ENCODE measurements at regions not wholly inside any gene's neighbourhood (a gene's known extent, or its start where the extent isn't known, plus 50 kb on each side); places are given as distances from the start of the nearest gene placed in this dataset.

DNA sequence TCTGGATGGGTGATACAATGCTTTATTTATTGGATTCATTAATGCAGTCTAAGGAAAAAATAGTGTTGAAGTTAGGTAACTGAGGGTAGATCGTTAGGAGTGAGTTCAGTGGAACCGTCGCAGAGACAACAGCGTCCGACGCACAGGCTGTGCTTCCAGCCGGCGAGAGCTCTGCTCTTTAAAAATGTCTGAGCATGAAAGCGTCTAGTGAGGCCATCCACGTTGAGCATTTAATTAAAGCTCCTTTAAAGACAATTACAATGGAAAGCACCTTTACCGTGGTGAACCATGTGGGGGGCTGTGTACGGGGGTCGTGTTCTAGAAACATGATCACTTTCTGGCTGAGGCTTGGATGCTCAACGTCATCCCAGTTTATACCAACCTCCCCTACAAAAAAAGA, 822.7 kb downstream of the GALR1 start:
- DNase-seq = no peak

DNA sequence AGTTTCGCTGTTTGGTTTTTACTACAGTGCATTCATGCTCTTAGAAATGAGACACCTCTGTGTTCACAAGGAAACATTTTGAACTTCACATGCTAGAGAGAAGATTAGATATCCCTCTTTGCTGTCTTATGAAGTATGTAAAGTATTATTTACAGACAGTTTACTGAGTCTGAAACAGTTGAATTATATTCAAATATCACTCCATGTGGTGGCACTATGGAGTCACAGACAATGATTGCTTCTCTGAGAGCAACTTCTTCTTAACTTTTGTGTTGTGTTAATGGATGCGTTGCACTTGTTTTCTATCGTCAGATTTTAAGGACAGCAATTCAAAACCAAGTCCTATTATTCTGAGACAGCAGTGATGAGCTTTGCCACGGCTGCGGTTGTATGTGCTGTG, 823.6 kb downstream of the GALR1 start:
- no peak for DNase-seq

DNA sequence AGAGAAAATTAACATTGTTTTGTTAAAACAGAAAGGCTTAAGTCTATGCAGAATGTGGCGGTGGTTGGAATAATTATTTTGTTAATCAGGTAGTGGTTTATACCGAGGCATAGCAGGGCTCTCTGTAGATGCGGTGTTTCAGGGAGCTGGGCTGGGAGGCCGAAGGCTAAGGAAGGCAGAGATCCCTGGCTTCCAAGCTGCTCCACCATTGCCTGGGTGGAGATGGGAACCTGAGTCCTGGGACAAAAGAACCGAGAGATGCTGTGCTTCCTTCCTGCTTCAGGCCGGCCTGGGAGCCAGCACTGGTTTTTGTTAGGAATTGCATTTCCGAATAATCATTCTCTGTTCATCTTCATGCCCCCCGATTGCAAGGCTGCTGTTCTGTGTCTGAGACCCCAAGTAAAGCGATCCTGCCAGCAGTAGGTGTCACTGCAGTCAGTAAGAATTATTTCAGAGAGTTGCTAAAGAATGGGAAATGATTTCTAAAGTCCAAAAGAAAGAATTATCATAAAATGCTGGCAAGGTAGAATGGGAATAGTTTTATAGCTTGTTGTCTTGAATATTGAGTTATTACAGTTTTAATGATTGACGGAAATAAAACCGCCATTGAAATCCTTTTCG, 824.9 kb downstream of the GALR1 start:
- no peak for DNase-seq

GRCh38 chr18:78080081-78080480, 830.4 kb downstream of the GALR1 start:
- DNase-seq = no peak

GRCh38 chr18:78080761-78081160, 831.1 kb downstream of the GALR1 start:
- DNase-seq = no peak

DNA sequence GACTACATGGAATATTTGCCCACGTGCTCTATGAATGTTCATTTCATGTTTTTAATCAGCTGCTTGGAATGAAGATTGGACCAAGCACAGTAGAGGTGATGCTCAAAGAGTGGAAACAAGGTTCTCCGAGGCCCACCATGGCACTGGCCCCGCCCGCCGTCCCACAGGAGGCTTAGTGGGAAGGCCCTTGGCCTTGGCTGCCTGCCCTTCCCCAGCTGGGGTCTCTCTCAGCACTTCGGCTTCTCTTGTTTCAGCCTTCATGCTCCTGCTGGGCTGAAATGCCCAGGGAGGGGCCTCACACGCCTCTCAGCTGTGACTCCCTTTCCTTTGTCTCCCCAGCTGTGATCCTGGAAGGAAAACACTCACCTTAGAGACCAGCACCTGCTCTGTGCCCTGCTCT, 833.2 kb downstream of the GALR1 start:
- no peak for DNase-seq

DNA sequence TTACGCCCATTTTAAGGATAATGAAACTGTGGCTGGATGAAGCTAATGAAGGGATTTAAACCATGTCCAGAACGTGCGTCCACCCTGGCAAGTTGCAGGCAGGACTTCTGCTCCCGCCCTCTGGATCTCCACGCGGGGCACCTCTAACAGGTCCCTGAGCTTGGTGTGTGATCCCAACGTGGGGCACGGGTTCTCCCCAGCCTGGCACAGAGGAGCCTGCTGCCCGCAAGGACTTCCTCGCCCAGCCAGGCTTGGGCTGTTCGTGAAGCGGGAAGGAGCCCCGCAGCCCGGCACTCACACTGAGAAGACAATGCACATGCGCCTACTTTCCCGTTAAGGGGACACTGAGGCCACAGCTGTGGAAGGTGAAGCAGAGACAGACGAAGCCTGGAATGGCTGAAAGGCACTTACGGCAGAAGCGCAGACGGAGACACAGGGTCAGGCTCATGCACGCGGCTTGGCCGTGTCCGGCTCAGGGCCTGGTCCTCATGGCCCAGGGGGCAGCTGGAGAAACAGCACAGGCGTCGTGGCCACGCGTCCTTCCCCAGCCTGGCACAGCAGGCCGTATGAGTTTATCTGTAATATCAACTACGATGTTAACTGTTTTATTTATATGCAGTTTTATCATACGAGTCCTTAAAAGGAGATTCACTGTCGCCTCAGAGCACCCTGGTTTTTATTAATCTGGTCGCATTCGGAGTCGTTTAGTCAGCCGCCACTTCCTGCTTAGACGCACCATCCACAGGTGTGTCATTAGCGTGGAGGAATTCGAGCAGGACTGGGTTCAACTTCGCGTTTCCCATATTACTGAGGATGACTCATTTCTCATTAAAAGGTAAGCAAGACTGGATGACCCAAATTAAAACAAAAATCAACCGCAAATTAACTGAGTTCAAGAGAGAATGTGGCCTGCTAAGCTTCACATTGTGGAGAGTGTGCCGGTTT, 835.9 kb downstream of the GALR1 start:
- DNase-seq = no peak

DNA sequence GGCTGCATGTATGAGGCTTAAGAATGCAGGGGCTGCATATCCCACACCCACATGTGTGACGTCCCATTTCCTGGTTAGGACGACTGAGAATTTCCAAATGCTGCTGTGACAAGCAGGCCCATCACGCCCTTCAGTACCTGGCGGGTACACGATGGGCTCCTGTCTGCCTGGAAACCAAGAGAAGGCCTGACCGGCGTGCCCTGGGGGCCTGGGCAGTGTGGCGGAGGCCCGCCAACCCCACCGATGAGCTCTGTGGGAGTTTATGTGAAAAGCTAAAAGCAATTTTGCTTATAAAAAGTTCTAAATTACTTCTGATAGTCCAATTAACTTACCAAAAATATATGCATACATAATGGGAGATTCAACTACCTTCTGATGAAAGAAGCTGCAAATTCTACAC, 837.3 kb downstream of the GALR1 start:
- no peak for DNase-seq

DNA sequence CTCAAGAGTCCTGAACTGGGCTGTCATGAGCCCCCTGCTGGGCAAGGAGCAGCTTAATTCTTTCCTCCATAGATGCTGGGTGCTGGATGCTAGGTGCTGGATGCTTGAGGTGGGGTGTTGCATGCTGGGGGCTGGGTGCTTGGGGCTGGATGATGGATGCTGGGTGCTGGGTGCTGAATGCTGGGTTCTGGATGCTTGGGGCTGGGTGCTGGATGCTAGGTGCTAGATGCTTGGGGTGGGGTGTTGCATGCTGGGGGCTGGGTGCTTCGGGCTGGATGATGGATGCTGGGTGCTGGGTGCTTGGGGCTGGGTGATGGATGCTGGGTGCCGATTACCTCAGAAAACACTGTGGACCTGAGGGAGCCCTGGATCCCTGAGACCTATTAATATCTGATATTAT, 837.7 kb downstream of the GALR1 start:
- no peak for DNase-seq

DNA sequence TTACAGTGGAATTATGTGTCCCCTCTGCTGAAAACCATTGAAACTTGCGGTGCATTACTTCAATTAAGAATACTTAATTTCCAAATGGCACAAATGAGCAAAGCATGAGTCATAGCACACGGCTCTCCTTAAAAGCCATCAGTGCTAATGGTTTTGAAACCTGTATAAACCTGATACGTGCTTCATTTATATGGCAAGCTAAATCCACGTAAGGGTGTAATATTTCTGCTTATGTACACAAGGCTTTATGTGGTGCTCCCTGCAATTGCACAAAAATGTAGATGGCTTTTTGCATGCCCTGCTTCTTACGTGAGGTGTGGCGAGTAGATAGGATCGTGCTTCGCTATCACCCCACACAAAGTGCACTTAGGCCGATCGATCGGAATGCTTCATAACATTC, 840.9 kb downstream of the GALR1 start:
- no peak for DNase-seq

GRCh38 chr18:78092901-78093300, 843.3 kb downstream of the GALR1 start:
- no peak for DNase-seq

DNA sequence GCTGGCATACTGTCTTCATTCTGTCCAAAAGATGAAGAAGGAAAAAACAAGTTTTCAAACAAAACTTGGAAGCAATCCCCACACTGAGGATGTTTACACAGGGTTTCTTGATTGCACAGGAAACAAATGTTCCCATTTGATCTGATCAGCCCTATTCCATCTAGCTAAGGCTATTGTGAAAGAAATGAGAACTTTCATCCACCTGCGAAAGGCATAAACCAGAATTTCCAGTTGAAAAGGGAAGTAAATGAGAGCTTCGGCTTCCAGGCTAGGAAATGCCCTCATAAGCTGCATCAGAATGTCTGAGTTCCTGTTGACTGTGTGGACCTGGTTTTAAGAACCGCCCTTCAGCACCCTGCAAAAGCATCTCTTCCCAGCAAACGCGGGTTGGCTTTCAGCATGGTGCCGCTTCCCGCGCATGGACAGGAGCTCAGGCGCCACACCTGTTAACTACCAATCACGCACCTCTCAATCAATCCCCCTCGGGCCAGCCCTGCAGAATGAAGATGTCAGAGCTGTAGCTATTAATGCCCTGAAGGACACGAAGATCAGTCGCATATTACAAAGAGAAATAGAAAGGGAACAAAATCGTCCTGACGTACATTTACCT, 850.4 kb downstream of the GALR1 start:
- no peak for DNase-seq

DNA sequence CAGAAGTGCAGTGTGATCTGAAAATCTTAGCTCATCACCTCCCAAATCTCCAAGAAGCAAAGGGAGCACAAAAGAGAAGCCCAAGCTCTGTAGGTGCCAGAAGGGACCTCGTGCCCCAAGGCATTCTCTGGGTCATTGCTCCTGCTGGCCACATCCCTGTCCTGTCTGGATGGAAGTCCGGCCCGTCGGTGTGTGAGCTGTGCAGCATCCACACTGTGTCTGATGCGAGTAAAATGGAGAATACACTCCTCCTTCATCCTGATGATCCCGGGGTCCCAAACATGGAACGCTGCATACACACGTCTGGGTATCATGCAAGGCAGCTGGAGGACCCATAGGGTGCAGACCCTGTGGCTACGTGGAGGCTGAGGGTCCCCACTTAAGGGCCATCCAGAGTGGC, 851.4 kb downstream of the GALR1 start:
- DNase-seq = no peak

DNA sequence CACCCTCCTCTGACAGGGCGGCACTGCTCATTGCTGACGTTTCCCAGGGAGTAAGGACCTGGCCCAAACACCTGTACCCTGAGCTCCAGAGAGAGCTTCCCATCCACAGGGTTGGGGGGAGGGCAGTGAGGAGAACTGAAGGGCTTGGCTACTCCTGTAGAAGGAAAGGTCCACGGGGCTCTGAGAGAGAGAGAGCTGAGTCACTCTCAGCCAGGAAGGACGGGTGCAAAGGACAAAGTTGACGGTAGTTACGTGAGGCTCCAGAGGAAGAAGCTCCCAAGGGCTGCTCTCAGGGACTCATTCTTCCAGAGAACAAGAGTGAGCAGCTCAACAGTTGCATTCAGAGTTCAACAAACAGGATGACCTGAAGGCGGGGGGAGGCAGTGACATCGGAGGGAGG, 852.5 kb downstream of the GALR1 start:
- DNase-seq = no peak

GRCh38 chr18:78105611-78106010, 856.0 kb downstream of the GALR1 start:
- DNase-seq = no peak

DNA sequence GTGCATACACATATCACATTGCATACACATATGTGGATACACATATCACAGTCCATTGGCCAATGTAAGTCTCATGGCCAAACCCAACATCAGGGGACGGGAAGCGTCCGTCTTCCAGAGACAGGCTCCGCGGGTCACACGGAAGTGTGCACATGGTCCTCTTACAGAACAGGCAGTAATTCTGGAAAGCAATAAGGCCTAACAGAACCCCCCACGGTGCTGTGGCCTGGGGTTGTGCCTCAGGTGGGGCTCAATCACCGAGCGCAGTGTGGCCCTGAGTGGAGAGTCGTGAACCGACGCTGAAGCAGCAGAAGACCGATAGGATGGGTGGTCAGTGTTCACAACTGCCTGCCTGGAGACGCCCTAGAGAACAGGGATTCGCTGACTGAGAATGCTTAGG, 857.3 kb downstream of the GALR1 start:
- DNase-seq = no peak

DNA sequence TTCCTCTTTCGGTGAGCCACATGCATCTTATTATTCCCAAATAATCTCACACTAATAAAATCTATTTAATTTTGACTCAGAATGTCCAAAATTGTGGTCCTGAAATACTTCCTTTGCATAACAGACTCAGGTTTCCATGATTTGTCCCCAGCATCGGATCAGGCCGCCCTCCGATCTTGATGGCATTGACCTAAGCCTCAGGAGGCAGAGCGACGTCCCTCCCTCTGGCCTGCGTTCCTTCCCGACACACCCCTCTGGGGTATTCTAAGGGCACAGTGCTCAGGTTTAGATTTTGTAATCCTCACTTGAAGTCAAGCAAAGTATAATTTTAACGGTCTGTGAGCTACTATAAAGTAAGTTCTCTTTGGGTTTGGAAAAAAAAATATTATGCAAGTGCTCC, 857.7 kb downstream of the GALR1 start:
- no peak for DNase-seq

DNA sequence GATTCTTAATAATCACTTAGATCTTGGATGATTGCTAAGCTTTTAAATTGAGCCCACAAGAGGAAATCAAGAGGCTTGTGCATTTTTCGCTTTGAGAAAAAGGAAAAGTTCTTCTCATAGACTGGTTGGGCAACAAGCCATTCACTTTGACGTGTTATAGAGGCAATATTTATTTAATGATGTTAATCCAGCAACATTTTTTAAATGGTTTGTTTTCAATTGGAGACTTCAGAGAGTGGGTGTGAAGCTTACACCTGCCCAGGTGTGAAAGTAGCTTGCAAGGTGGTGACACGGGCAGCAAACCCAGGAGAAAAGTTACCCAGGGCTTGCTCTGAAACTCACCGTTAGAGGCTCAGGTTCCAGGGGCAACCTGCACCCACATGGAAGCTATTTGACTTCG, 858.9 kb downstream of the GALR1 start:
- DNase-seq = no peak

DNA sequence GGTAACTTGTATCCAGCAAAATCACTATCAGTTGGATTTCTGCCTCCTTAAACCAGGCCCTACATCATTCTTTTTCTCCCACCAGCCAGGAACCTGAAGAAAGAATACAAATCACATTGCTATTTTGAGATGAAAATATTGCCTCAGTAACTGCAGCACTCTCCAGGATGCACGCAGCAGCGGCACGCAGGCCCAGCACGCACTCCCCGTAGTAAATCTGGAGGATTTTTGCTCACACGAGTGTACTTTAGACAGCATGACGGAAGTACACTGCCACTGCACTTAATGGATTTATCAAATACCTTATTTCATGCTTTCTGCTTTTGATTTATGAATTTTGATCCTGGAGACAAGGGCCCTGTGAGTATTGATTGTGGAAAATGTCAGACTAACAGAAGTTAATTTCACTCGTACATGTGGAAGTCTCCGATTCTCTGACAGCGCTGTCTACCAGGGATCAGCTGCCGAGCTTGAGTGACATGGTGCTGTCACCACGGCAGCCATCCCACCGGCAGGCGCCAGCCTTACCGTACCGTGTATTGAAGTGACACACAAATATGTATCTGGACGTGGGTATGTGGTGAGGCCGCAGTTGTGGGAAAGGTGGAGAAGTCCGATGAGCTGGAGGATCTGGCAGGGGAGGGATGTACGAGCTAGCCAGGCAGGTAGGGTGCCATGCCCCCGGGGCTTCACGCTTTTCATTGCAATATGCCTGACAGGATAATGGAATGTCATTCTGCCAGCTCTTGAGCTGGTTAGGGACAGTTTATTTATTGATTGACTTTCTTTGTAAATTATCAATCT, 863.7 kb downstream of the GALR1 start:
- no peak for DNase-seq

DNA sequence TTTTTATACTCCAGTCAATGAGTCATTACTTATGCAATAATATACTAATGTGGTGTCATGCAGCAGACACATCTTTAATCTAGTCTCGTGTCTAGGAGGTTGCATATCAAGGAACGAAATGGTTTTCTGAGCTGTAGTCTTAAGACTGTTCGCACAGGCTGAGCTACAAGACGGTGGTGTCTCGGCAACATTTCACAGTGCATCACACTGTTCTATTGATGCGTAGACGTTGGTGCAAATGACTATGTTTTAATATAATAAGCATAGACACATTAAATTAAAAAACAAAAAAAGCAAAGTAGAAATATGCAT, 864.2 kb downstream of the GALR1 start:
- no peak for DNase-seq

- DNase-seq = no peak
Observed at GRCh38 chr18:78115896-78116561, 863.6 kb upstream of the SALL3 start.

Measured in skin of body (tissue), 1 donor.